CD4-positive, CD25-positive, alpha-beta regulatory T cell (primary cell): ENCODE measurements at regions not wholly inside any gene's neighbourhood (a gene's known extent, or its start where the extent isn't known, plus 50 kb on each side); places are given as distances from the start of the nearest gene placed in this dataset.

Experiments used
- ATAC-seq, 2 donors: fragments of 150-1000 bp; cut with Tn5 transposase; one replicate each; pipeline ENCODE4 v1.10.0; 2021; ENCODE audit warnings: low read depth in 2 of 2, moderate number of reproducible peaks in 2 of 2, moderate library complexity in 1 of 2
- DNase-seq, 3 donors: peaks; one replicate each; pipeline versions ENCODE4 v3.0.0 to v3.0.0-alpha.2; 2012 to 2022; ENCODE audit warnings: mixed read lengths in 1 of 3
- H3K27ac ChIP-seq: one replicate; pipeline ENCODE4 v1.7.0; 2013; ENCODE audit warnings: mild to moderate bottlenecking, low read length; ENCODE audit not compliant: insufficient read depth, poor library complexity, severe bottlenecking
- H3K27me3 ChIP-seq: one replicate; pipeline ENCODE4 v1.7.0; 2013; ENCODE audit warnings: low read length; ENCODE audit not compliant: control insufficient read depth, insufficient read depth
- H3K36me3 ChIP-seq: one replicate; pipeline ENCODE4 v1.7.0; 2013; ENCODE audit warnings: mild to moderate bottlenecking, low read length, moderate library complexity; ENCODE audit not compliant: control insufficient read depth, insufficient read depth
- H3K4me1 ChIP-seq: 2 replicates; pipeline ENCODE4 v1.7.0; 2013; ENCODE audit warnings: mild to moderate bottlenecking, low read length; ENCODE audit not compliant: insufficient read depth, control insufficient read depth, poor library complexity, severe bottlenecking
- H3K4me3 ChIP-seq: one replicate; pipeline ENCODE4 v1.7.0; 2013; ENCODE audit warnings: low read depth, mild to moderate bottlenecking, low read length, moderate library complexity
- H3K9me3 ChIP-seq, 2 experiments: 1 replicate in 1 of 2; 2 replicates in 1 of 2; pipeline ENCODE4 v1.7.0; 2013; ENCODE audit warnings: low read length in 2 of 2, mild to moderate bottlenecking in 1 of 2, moderate library complexity in 1 of 2; ENCODE audit not compliant: control insufficient read depth in 2 of 2
- H3K27ac Mint-ChIP-seq, 3 donors: one replicate each; pipeline ENCODE4 v1.8.0; 2020 to 2022; ENCODE audit warnings: mild to moderate bottlenecking in 3 of 3, mixed read lengths in 3 of 3, moderate library complexity in 2 of 3
- H3K27me3 Mint-ChIP-seq: one replicate; pipeline ENCODE4 v1.8.0; 2022; ENCODE audit warnings: mild to moderate bottlenecking, mixed read lengths
- H3K36me3 Mint-ChIP-seq: one replicate; pipeline ENCODE4 v1.8.0; 2020; ENCODE audit warnings: mixed read lengths
- H3K4me1 Mint-ChIP-seq, 4 donors: one replicate each; pipeline ENCODE4 v1.8.0; 2020 to 2022; ENCODE audit warnings: mixed read lengths in 4 of 4, mild to moderate bottlenecking in 1 of 4
- H3K4me3 Mint-ChIP-seq, 4 donors: one replicate each; pipeline ENCODE4 v1.8.0; 2020 to 2022; ENCODE audit warnings: mild to moderate bottlenecking in 4 of 4, mixed read lengths in 4 of 4, moderate library complexity in 3 of 4
- H3K9me3 Mint-ChIP-seq, 7 donors: one replicate each; pipeline ENCODE4 v1.8.0; 2020 to 2022; ENCODE audit warnings: mixed read lengths in 7 of 7, mild to moderate bottlenecking in 3 of 7, moderate library complexity in 2 of 7

DNA sequence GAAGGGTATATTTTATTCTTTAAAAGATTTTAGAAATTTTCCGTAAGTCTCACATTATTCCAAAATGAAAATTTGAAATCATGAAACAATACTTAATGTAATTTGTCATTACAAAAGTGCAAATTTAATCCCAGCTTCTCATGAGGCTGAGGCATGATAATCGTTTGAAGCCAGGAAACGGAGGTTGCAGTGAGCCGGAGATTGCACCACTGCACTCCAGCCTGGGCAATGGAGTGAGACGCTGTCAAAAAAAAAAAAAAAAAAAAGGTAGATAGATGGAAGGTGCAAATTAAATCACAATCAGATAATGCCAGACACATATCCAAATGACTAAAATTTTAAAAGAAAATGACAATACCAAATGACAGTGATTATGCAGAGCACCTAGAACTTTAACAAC is 644.2 kb downstream of the FAM181B start:
- Mint-ChIP-seq H3K4me1 (no peaks in the 10 kb centered on the region), H3K27ac (no peak overlapping the region), H3K27me3 (no peaks in the 10 kb centered on the region), H3K4me3 (no peak overlapping the region), H3K9me3 (no peaks in the 10 kb centered on the region), H3K36me3 (no peaks in the 10 kb centered on the region)
- H3K36me3 ChIP-seq: no peaks in the 10 kb centered on the region
- no peak overlapping the region for H3K27ac ChIP-seq
- H3K4me3 ChIP-seq: no peak overlapping the region
- ATAC-seq (no peak), DNase-seq (no peak)
- H3K27me3 ChIP-seq: no peaks in the 10 kb centered on the region
- no peaks in the 10 kb centered on the region for H3K9me3 ChIP-seq
- H3K4me1 ChIP-seq: no peaks in the 10 kb centered on the region

DNA sequence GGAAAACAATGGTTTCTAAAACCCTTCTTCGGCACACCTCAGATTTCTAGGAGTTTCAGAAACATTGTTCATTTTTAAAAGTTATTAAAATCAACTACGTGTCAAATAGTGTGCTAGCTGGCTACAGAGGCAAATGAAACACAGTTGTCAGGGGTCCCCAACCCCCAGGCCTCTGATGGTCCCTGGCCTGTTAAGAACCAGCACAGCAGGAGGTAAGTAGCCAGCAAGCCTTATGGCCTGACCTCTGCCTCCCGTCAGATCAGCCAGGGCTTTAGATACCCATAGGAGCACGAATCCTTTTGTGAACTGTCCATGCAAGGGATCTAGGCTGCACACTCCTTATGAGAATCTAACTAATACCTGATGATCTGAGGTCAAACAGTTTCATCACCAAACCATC is 648.2 kb downstream of the FAM181B start:
- H3K4me1 Mint-ChIP-seq: no peaks in the 10 kb centered on the region
- no peaks in the 10 kb centered on the region for H3K4me1 ChIP-seq
- no peak overlapping the region for H3K27ac Mint-ChIP-seq
- H3K4me3 Mint-ChIP-seq: no peak overlapping the region
- DNase-seq: no peak
- no peaks in the 10 kb centered on the region for H3K36me3 ChIP-seq
- no peaks in the 10 kb centered on the region for H3K9me3 ChIP-seq
- H3K27ac ChIP-seq: no peak overlapping the region
- no peak for ATAC-seq
- no peak overlapping the region for H3K4me3 ChIP-seq
- no peaks in the 10 kb centered on the region for H3K36me3 Mint-ChIP-seq
- H3K9me3 Mint-ChIP-seq: no peaks in the 10 kb centered on the region
- no peaks in the 10 kb centered on the region for H3K27me3 Mint-ChIP-seq
- H3K27me3 ChIP-seq: no peaks in the 10 kb centered on the region

DNA sequence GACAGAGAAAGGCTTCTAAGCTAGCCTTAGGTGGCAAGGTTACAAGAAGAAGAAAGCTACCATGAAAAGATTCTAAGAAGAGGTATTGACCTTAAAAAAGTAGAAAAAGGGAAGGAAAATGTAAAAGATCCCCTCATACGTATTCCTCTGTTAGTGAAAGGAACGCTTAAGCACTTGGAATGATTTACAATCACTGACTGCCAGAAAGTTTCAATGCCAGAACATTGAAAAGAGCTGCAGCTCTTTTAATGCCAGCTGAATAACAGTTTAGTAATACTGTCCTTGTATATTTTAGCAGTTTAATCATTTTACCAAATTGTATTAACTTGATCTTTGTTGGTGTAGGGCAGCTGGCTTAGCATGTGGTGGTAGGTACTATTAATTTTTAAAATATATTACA is 650.7 kb downstream of the FAM181B start:
- Histone ChIP-seq H3K27ac (no peak overlapping the region), H3K27me3 (no peaks in the 10 kb centered on the region), H3K9me3 (no peaks in the 10 kb centered on the region), H3K36me3 (no peaks in the 10 kb centered on the region), H3K4me1 (no peaks in the 10 kb centered on the region), H3K4me3 (no peak overlapping the region)
- H3K27me3 Mint-ChIP-seq: no peaks in the 10 kb centered on the region
- H3K4me3 Mint-ChIP-seq: no peak overlapping the region
- no peaks in the 10 kb centered on the region for H3K36me3 Mint-ChIP-seq
- ATAC-seq: no peak
- no peak overlapping the region for H3K27ac Mint-ChIP-seq
- H3K9me3 Mint-ChIP-seq: no peaks in the 10 kb centered on the region
- no peak for DNase-seq
- no peaks in the 10 kb centered on the region for H3K4me1 Mint-ChIP-seq

DNA sequence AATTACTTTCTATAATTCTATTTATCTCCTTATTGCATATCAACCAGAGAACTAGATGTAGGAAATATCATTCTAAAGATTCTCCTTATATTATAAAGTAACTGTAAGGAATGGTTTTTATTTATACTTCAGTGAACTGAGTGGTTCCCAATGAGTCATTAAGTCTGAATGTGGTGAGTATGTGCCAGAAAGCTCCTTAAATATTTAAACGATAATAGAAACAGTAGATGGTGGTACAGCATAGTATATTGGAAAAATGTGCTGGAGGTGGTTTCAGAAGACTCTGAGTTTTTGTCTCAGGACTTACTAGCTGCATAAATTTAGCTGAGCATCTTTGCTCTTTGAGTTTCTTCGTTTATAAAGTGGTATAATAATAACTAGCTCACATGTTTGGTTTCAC is 653.5 kb downstream of the FAM181B start:
- no peak for ATAC-seq
- no peak overlapping the region for H3K27ac ChIP-seq
- DNase-seq: no peak
- Mint-ChIP-seq H3K27me3 (no peaks in the 10 kb centered on the region), H3K4me3 (no peak overlapping the region), H3K9me3 (no peaks in the 10 kb centered on the region), H3K27ac (no peak overlapping the region), H3K4me1 (no peaks in the 10 kb centered on the region), H3K36me3 (no peaks in the 10 kb centered on the region)
- no peak overlapping the region for H3K4me3 ChIP-seq
- H3K9me3 ChIP-seq: no peaks in the 10 kb centered on the region
- no peaks in the 10 kb centered on the region for H3K36me3 ChIP-seq
- H3K27me3 ChIP-seq: no peaks in the 10 kb centered on the region
- H3K4me1 ChIP-seq: no peaks in the 10 kb centered on the region

DNA sequence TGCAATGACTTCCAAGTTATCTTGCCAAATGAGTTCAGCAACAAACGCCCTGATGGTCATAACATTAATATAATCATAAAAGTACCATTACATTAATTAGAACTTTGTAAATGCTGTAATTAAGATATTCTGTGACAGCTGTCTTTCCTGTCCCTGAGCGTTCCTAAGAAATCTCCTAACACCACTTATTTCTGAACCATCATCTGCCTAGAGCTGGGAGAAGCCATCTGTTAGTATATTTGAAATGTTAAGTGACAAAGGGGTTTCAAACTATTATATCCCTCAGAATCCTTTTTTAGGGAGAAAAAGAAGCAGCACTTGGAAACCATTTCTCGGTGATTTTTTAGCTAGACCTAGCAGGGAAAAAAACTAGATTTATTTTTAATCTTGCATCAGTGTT is 657.5 kb downstream of the FAM181B start:
- no peak for ATAC-seq
- H3K36me3 Mint-ChIP-seq: no peaks in the 10 kb centered on the region
- no peaks in the 10 kb centered on the region for H3K27me3 Mint-ChIP-seq
- H3K27ac Mint-ChIP-seq: no peak overlapping the region
- Histone ChIP-seq H3K27ac (no peak overlapping the region), H3K36me3 (no peaks in the 10 kb centered on the region), H3K4me3 (no peak overlapping the region), H3K4me1 (no peaks in the 10 kb centered on the region), H3K27me3 (no peaks in the 10 kb centered on the region), H3K9me3 (no peaks in the 10 kb centered on the region)
- H3K4me3 Mint-ChIP-seq: no peak overlapping the region
- peaks cover 0 to 4% (median 0%) of the 10 kb centered on the region in 4 donors for H3K4me1 Mint-ChIP-seq
- H3K9me3 Mint-ChIP-seq: no peaks in the 10 kb centered on the region
- no peak for DNase-seq

DNA sequence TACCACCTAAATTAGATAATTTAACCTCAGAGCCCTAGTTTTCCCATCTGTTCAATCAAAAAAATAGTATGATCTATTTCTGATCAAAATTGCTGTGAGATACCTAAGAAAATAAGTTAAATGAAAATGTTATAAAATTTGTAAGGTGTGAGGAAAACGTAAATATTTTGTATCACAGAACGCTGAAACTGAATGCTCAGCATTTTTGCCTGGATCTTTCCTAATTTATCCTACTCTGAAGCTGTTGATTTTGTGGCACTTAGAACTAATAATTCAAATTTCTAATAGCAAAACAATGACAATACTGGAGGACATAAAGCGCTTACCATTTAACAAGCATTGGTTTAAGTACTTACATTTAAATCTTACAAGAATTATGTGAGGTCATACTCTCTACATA is 674.2 kb downstream of the FAM181B start:
- no peaks in the 10 kb centered on the region for H3K4me1 Mint-ChIP-seq
- Histone ChIP-seq H3K27me3 (no peaks in the 10 kb centered on the region), H3K27ac (no peak overlapping the region), H3K9me3 (no peaks in the 10 kb centered on the region), H3K36me3 (no peaks in the 10 kb centered on the region), H3K4me3 (no peak overlapping the region), H3K4me1 (no peaks in the 10 kb centered on the region)
- no peaks in the 10 kb centered on the region for H3K27me3 Mint-ChIP-seq
- H3K36me3 Mint-ChIP-seq: no peaks in the 10 kb centered on the region
- DNase-seq: no peak
- no peak overlapping the region for H3K27ac Mint-ChIP-seq
- no peak overlapping the region for H3K4me3 Mint-ChIP-seq
- no peaks in the 10 kb centered on the region for H3K9me3 Mint-ChIP-seq
- ATAC-seq: no peak

DNA sequence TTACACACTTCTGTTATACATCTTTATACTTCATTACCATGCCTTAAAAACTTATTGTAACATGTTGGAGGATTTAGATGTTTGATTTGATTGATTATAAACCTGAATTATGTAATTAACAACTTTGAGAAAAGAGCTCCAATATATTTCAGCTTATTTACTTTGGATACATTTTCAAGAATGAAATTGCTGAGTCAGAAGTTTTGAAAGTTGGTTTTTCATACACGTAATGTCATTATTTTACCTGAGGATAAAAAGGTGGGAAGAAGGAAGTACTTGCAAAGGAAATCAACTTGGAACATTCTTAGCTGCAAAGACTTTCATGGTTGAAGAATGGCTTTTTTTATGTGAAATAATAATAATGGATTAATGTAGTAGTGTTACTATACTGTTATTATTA is 677.2 kb downstream of the FAM181B start:
- Histone ChIP-seq H3K27ac (no peak overlapping the region), H3K4me1 (no peaks in the 10 kb centered on the region), H3K9me3 (no peaks in the 10 kb centered on the region), H3K27me3 (no peaks in the 10 kb centered on the region), H3K36me3 (no peaks in the 10 kb centered on the region), H3K4me3 (no peak overlapping the region)
- Mint-ChIP-seq H3K36me3 (no peaks in the 10 kb centered on the region), H3K4me1 (peaks cover 0 to 3% (median 0%) of the 10 kb centered on the region in 4 donors), H3K27ac (no peak overlapping the region), H3K9me3 (peaks cover 0 to 3% (median 0%) of the 10 kb centered on the region in 7 donors), H3K27me3 (no peaks in the 10 kb centered on the region), H3K4me3 (no peak overlapping the region)
- no peak for DNase-seq
- no peak for ATAC-seq

DNA sequence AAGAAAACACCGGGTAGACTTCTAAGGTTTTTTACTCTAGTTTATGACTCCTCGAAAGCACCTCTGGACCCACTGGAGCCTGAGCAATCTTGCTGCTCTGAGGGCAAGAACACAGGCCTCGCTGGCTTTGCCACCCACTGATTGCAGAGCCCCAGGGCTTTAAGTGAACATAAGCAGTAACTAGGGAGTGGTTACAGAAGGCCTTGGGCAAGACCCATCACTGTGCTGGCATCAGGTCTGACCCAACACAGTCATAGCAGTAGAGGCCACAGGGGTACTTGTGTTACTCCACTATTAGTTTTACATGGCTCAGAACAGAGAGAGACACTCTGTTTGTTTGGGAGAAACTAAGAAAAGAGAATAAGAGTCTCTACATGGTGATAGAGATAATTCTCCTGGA is 684.5 kb downstream of the FAM181B start:
- H3K27me3 Mint-ChIP-seq: no peaks in the 10 kb centered on the region
- H3K4me1 Mint-ChIP-seq: peaks cover 0 to 3% (median 0%) of the 10 kb centered on the region in 4 donors
- no peak overlapping the region for H3K27ac Mint-ChIP-seq

More for the DNA sequence above, 684.5 kb downstream of the FAM181B start:
- no peak overlapping the region for H3K27ac ChIP-seq
- no peaks in the 10 kb centered on the region for H3K36me3 Mint-ChIP-seq
- H3K36me3 ChIP-seq: no peaks in the 10 kb centered on the region
- DNase-seq (no peak), ATAC-seq (no peak)
- peaks cover 0 to 4% (median 3%) of the 10 kb centered on the region in 7 donors for H3K9me3 Mint-ChIP-seq
- H3K27me3 ChIP-seq: no peaks in the 10 kb centered on the region
- H3K9me3 ChIP-seq: no peaks in the 10 kb centered on the region
- H3K4me1 ChIP-seq: no peaks in the 10 kb centered on the region
- H3K4me3 Mint-ChIP-seq: no peak overlapping the region
- H3K4me3 ChIP-seq: no peak overlapping the region
